ENCODE measurements at regions not wholly inside any gene's neighbourhood (a gene's known extent, or its start where the extent isn't known, plus 50 kb on each side); places are given as distances from the start of the nearest gene placed in this dataset.

DNA sequence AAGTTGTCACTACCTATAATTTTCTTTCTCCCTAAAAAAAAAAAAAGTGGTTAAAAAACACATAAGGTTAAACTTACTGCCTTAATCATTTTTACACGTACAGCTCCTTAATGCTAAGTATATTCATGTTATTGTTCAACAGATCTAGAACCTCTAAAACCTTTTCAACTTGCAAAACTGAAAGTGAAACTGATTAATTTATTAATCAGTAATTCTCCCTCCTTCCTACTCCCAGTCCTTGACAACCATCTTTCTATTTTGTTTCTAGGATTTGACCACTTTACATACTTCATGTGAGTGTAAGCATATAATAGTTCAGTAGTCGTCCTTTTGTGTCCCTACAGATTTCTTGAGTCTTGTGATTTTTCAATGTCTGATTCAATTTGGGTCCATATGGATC is 251.4 kb upstream of the KIF2B start:
- H3K4me1 ChIP-seq (ENCODE audit: control insufficient read depth, insufficient read depth, low read length): no peaks in the 10 kb centered on the region
- no peaks in the 10 kb centered on the region for H3K36me3 ChIP-seq (ENCODE audit: control insufficient read depth, insufficient read depth, low read length)
- H2BK5ac ChIP-seq (ENCODE audit: low read depth, low read length, poor library complexity, severe bottlenecking): no peak overlapping the region
- no peak for DNase-seq
- no peaks in the 10 kb centered on the region for H3K27me3 ChIP-seq (ENCODE audit: control insufficient read depth, insufficient read depth, low read length)
- H3K23ac ChIP-seq (ENCODE audit: low read depth, low read length): no peak overlapping the region
- no CpG with 5 or more reads among the region's 2 CpGs for WGBS, 2 experiments (ENCODE audit: extremely low coverage in 2 of 2, insufficient read length in 1 of 2)
- H2BK120ac ChIP-seq (ENCODE audit: low read depth, low read length): no peak overlapping the region
- no peak overlapping the region for H3K9ac ChIP-seq (ENCODE audit: low read depth, low read length)
- no peak overlapping the region for H3K14ac ChIP-seq (replicated peaks; ENCODE audit: low read depth, low read length)
- no peak for ATAC-seq (ENCODE audit: low read depth)
- H3K9me1 ChIP-seq (ENCODE audit: insufficient read depth, low read length): no peaks in the 10 kb centered on the region
- H4K20me1 ChIP-seq (ENCODE audit: insufficient read depth, low read length): no peaks in the 10 kb centered on the region
- H3K79me1 ChIP-seq (ENCODE audit: low read depth in 1 of 2, low read length in 2 of 2): no peaks in the 10 kb centered on the region
- CTCF ChIA-PET: no interaction called here
- H3K27ac ChIP-seq (ENCODE audit: insufficient read depth, low read length): no peak overlapping the region
- no peak overlapping the region for H2AFZ ChIP-seq (replicated peaks; ENCODE audit: low read length, poor library complexity)
- H3K18ac ChIP-seq (ENCODE audit: low read depth, low read length): no peak overlapping the region
- H3K4me3 ChIP-seq (ENCODE audit: insufficient read depth, low read depth, low read length): no peak overlapping the region
- no peaks in the 10 kb centered on the region for H3K9me3 ChIP-seq (ENCODE audit: control insufficient read depth, insufficient read depth, low read length)
- intact Hi-C loops (cut with micrococcal nuclease): no loop called here
- no peak overlapping the region for H3K4me2 ChIP-seq (ENCODE audit: low read depth, low read length)
- H4K5ac ChIP-seq (ENCODE audit: low read depth, low read length): no peak overlapping the region
- H3K56ac ChIP-seq (ENCODE audit: extremely low read depth, insufficient read depth, low read length): no peak overlapping the region
- POLR2A ChIA-PET (ENCODE audit: unreplicated experiment): no interaction called here
- TF ChIP-seq BHLHE40 (IDR thresholded peaks at IDR 0.05; ENCODE audit: low read depth, low read length): no peak
- no peak for TF ChIP-seq ELK1 (IDR thresholded peaks at IDR 0.05; ENCODE audit: borderline replicate concordance, low read depth, low read length)
- no peak for TF ChIP-seq NFE2L2 (IDR thresholded peaks at IDR 0.05; ENCODE audit: low read depth, low read length)
- TF ChIP-seq CTCF (conservative IDR thresholded peaks at IDR 0.05; ENCODE audit: low read depth, low read length): no peak
- no peak for TF ChIP-seq CHD1 (IDR thresholded peaks at IDR 0.05; ENCODE audit: low read depth, low read length)
- no peak overlapping the region for H4K8ac ChIP-seq (ENCODE audit: low read depth in 2 of 2, low read length in 2 of 2)
- no peak overlapping the region for H2BK20ac ChIP-seq (ENCODE audit: low read depth, low read length)
- no TSS peak for BruUV-seq (replicated peaks)
- in situ Hi-C loops (cut with MboI; ENCODE audit: low sequenced_read_pairs): no loop called here
- no peak overlapping the region for H2AK5ac ChIP-seq (ENCODE audit: low read depth, low read length)
- no peak overlapping the region for H2AK9ac ChIP-seq (replicated peaks; ENCODE audit: low read depth, low read length, poor library complexity)
- H3K4ac ChIP-seq (ENCODE audit: low read depth, low read length): no peak overlapping the region
- no peak overlapping the region for H4K91ac ChIP-seq (ENCODE audit: insufficient read depth, low read depth, low read length)
- no peak overlapping the region for H2BK15ac ChIP-seq (ENCODE audit: low read depth, low read length)
- dilution Hi-C loops (cut with HindIII; ENCODE audit: low sequenced_read_pairs, unreplicated experiment): no loop called here

Measured in IMR-90 (cell line).